NCI-H1694 treated with DMSO at 0.1 percent for 48 hours (cell line): ENCODE measurements at regions not wholly inside any gene's neighbourhood (a gene's known extent, or its start where the extent isn't known, plus 50 kb on each side); places are given as distances from the start of the nearest gene placed in this dataset.

Experiments
- DNase-seq: peaks from one replicate; lab custom pipeline; 2025; lab: John Stamatoyannopoulos, UW

- DNase-seq: peak; percentile 44
Measured at GRCh38 chr13:50711996-50712395, 131.5 kb downstream of the DLEU7 start.

- peak; percentile 83 for DNase-seq
Measured at GRCh38 chr13:50712456-50712855, 131.0 kb downstream of the DLEU7 start.

GRCh38 chr13:50712881-50713280 lies 130.6 kb downstream of the DLEU7 start:
- peak; percentile 74 for DNase-seq

- no peak for DNase-seq
Measured at GRCh38 chr13:50713523-50714248, 129.8 kb downstream of the DLEU7 start.

GRCh38 chr13:50714891-50715290 lies 128.6 kb downstream of the DLEU7 start:
- DNase-seq: no peak

- DNase-seq: no peak
Measured at GRCh38 chr13:50715402-50716146, 127.9 kb downstream of the DLEU7 start.

GRCh38 chr13:50720861-50721671 lies 122.4 kb downstream of the DLEU7 start:
- no peak for DNase-seq

GRCh38 chr13:50721672-50721992 lies 121.9 kb downstream of the DLEU7 start:
- DNase-seq: no peak

GRCh38 chr13:50722440-50723125 lies 120.9 kb downstream of the DLEU7 start:
- DNase-seq: no peak

- no peak for DNase-seq
Measured at GRCh38 chr13:50724438-50724837, 119.1 kb downstream of the DLEU7 start.

GRCh38 chr13:50724913-50725312 lies 118.6 kb downstream of the DLEU7 start:
- no peak for DNase-seq

GRCh38 chr13:50726164-50726563 lies 117.3 kb downstream of the DLEU7 start:
- DNase-seq: no peak

GRCh38 chr13:50729177-50729576 lies 114.3 kb downstream of the DLEU7 start:
- DNase-seq: no peak

GRCh38 chr13:50730496-50731351 lies 112.8 kb downstream of the DLEU7 start:
- no peak for DNase-seq

- DNase-seq: no peak
Measured at GRCh38 chr13:50731400-50731799, 112.1 kb downstream of the DLEU7 start.

- no peak for DNase-seq
Measured at GRCh38 chr13:50732712-50733111, 110.8 kb downstream of the DLEU7 start.

- DNase-seq: no peak
Measured at GRCh38 chr13:50733392-50733791, 110.1 kb downstream of the DLEU7 start.

GRCh38 chr13:50735071-50735470 lies 108.4 kb downstream of the DLEU7 start:
- DNase-seq: no peak

GRCh38 chr13:50740052-50740741 lies 103.3 kb downstream of the DLEU7 start:
- DNase-seq: no peak

GRCh38 chr13:50742353-50742752 lies 101.1 kb downstream of the DLEU7 start:
- no peak for DNase-seq

GRCh38 chr13:50742968-50743367 lies 100.5 kb downstream of the DLEU7 start:
- no peak for DNase-seq
